Astrocyte (in vitro differentiated cells and primary cell): ENCODE measurements at regions not wholly inside any gene's neighbourhood (a gene's known extent, or its start where the extent isn't known, plus 50 kb on each side); places are given as distances from the start of the nearest gene placed in this dataset.

ENCODE experiments used
- DNase-seq: peaks from one replicate; pipeline ENCODE4 v3.0.0-alpha.2; 2010; ENCODE audit warnings: low read depth
- FAIRE-seq: peaks from 2 replicates; lab custom pipeline; 2011; peaks lifted over from hg19 to GRCh38; lab: Jason Lieb, UNC
- H2AFZ ChIP-seq: 2 replicates; pipeline ENCODE4 v1.6.0; 2012; ENCODE audit warnings: low read depth, low read length, inconsistent platforms
- H3K27ac ChIP-seq: 2 replicates; pipeline ENCODE4 v1.5.1; 2011; ENCODE audit warnings: low read depth, low read length, inconsistent platforms
- H3K27me3 ChIP-seq: 2 replicates; pipeline ENCODE4 v1.6.0; 2011; ENCODE audit warnings: low read length, inconsistent platforms; ENCODE audit not compliant: insufficient read depth
- H3K36me3 ChIP-seq: 2 replicates; pipeline ENCODE4 v1.5.1; 2011; ENCODE audit warnings: low read length, inconsistent platforms; ENCODE audit not compliant: insufficient read depth
- H3K4me1 ChIP-seq: 2 replicates; pipeline ENCODE4 v1.5.1; 2011; ENCODE audit warnings: low read length, inconsistent platforms; ENCODE audit not compliant: insufficient read depth
- H3K4me2 ChIP-seq: 2 replicates; pipeline ENCODE4 v1.6.0; 2012; ENCODE audit warnings: low read length, inconsistent platforms
- H3K4me3 ChIP-seq: 2 replicates; pipeline ENCODE4 v1.5.1; 2011; ENCODE audit warnings: low read depth, mild to moderate bottlenecking, low read length, inconsistent platforms; ENCODE audit not compliant: insufficient read depth
- H3K79me2 ChIP-seq: 2 replicates; pipeline ENCODE4 v1.6.0; 2012; ENCODE audit warnings: mild to moderate bottlenecking, low read length, inconsistent platforms; ENCODE audit not compliant: insufficient read depth
- H3K9ac ChIP-seq: 2 replicates; pipeline ENCODE4 v1.6.0; 2012; ENCODE audit warnings: mild to moderate bottlenecking, low read length, inconsistent platforms
- H3K9me3 ChIP-seq: 2 replicates; pipeline ENCODE4 v1.5.1; 2012; ENCODE audit warnings: low read depth, mild to moderate bottlenecking, low read length, inconsistent platforms; ENCODE audit not compliant: insufficient read depth
- H4K20me1 ChIP-seq: 2 replicates; pipeline ENCODE4 v1.6.0; 2012; ENCODE audit warnings: low read length, inconsistent platforms; ENCODE audit not compliant: insufficient read depth
- H3K27ac Mint-ChIP-seq: one replicate; pipeline ENCODE4 v1.8.0; 2021; ENCODE audit warnings: mild to moderate bottlenecking, mixed read lengths; ENCODE audit not compliant: unreplicated experiment
- H3K27me3 Mint-ChIP-seq: one replicate; pipeline ENCODE4 v1.8.0; 2021; ENCODE audit warnings: low read depth, mixed read lengths; ENCODE audit not compliant: unreplicated experiment
- H3K36me3 Mint-ChIP-seq: one replicate; pipeline ENCODE4 v1.8.0; 2021; ENCODE audit warnings: low read depth, mixed read lengths; ENCODE audit not compliant: unreplicated experiment
- H3K4me1 Mint-ChIP-seq: one replicate; pipeline ENCODE4 v1.8.0; 2021; ENCODE audit warnings: low read depth, mixed read lengths; ENCODE audit not compliant: unreplicated experiment
- H3K4me3 Mint-ChIP-seq: one replicate; pipeline ENCODE4 v1.8.0; 2021; ENCODE audit warnings: mild to moderate bottlenecking, moderate library complexity, mixed read lengths; ENCODE audit not compliant: unreplicated experiment
- H3K9me3 Mint-ChIP-seq: one replicate; pipeline ENCODE4 v1.8.0; 2021; ENCODE audit warnings: mild to moderate bottlenecking, mixed read lengths; ENCODE audit not compliant: unreplicated experiment
- EZH2 ChIP-seq: IDR thresholded peaks from 2 replicates; pipeline ENCODE4 v1.6.1; 2012; ENCODE audit warnings: mild to moderate bottlenecking, low read length, inconsistent platforms; ENCODE audit not compliant: insufficient read depth
- TF ChIP-seq, protein P1 (sequence below): IDR thresholded peaks from 2 replicates; pipeline ENCODE4 v1.5.1; 2011; ENCODE audit warnings: low read depth, mild to moderate bottlenecking, inconsistent platforms, low read length, moderate library complexity; ENCODE audit not compliant: insufficient read depth

DNA sequence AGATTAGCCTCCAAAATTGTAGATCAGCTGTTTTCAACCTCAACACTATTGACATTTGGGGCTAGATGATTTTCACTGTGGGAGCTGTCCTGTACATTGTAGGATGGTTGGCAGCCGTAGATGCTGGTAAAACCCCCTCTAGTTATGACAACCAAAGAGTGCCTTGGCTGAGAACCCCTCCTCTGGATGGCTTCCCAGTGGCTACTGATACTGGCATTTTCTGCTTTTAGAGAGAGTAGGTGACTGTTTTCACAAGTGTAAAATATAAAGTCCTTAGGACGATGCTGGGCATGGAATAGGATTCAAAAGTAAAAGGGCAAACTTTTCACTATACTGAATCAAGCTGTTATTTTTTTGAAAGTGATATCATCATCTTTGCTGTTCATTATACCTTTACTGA lies 1048.8 kb upstream of the EEF2KMT start:
- H3K4me1 ChIP-seq = no peaks in the 10 kb centered on the region
- H3K4me2 ChIP-seq = no peak overlapping the region
- no peak overlapping the region for H2AFZ ChIP-seq
- no peaks in the 10 kb centered on the region for H4K20me1 ChIP-seq
- H3K9ac ChIP-seq = no peak overlapping the region
- H3K79me2 ChIP-seq = no peaks in the 10 kb centered on the region
- H3K27me3 ChIP-seq = no peaks in the 10 kb centered on the region
- H3K9me3 ChIP-seq = no peaks in the 10 kb centered on the region
- TF ChIP-seq, protein P1, sequence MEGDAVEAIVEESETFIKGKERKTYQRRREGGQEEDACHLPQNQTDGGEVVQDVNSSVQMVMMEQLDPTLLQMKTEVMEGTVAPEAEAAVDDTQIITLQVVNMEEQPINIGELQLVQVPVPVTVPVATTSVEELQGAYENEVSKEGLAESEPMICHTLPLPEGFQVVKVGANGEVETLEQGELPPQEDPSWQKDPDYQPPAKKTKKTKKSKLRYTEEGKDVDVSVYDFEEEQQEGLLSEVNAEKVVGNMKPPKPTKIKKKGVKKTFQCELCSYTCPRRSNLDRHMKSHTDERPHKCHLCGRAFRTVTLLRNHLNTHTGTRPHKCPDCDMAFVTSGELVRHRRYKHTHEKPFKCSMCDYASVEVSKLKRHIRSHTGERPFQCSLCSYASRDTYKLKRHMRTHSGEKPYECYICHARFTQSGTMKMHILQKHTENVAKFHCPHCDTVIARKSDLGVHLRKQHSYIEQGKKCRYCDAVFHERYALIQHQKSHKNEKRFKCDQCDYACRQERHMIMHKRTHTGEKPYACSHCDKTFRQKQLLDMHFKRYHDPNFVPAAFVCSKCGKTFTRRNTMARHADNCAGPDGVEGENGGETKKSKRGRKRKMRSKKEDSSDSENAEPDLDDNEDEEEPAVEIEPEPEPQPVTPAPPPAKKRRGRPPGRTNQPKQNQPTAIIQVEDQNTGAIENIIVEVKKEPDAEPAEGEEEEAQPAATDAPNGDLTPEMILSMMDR = no peak
- TF ChIP-seq EZH2 = no peak
- no peak overlapping the region for H3K4me3 ChIP-seq
- DNase-seq (no peak), FAIRE-seq (no peak)
- Mint-ChIP-seq H3K27ac (no peak overlapping the region), H3K27me3 (peaks cover 9% of the 10 kb centered on the region), H3K4me1 (no peaks in the 10 kb centered on the region), H3K4me3 (no peak overlapping the region), H3K36me3 (no peaks in the 10 kb centered on the region), H3K9me3 (peaks cover 6% of the 10 kb centered on the region)
- no peak overlapping the region for H3K27ac ChIP-seq
- no peaks in the 10 kb centered on the region for H3K36me3 ChIP-seq

DNA sequence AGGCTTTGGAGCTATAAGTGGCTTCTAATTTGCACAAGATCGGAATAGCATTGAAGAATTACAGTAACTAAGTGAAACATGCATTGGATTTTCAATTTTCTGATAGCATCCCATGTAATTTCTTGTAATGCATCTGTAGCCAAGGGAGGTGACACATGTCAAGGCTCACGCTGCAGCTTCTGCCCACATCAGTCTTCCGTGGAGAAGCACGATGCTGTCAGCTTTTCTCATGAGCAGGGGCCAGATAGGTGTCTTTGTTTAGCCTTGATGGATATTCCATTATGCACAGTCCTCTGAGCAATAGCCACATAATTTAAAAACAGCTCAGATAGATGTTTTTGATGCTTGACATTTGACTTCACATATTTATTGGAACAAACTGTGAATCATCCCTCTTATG lies 1046.9 kb upstream of the EEF2KMT start:
- Mint-ChIP-seq H3K27ac (no peak overlapping the region), H3K27me3 (peaks cover 9% of the 10 kb centered on the region), H3K9me3 (peaks cover 6% of the 10 kb centered on the region), H3K4me3 (no peak overlapping the region), H3K4me1 (no peaks in the 10 kb centered on the region), H3K36me3 (no peaks in the 10 kb centered on the region)
- Histone ChIP-seq H3K4me1 (no peaks in the 10 kb centered on the region), H3K4me2 (no peak overlapping the region), H2AFZ (no peak overlapping the region), H3K4me3 (no peak overlapping the region), H3K36me3 (no peaks in the 10 kb centered on the region), H3K9me3 (no peaks in the 10 kb centered on the region), H3K27me3 (no peaks in the 10 kb centered on the region), H3K9ac (no peak overlapping the region), H3K79me2 (no peaks in the 10 kb centered on the region), H3K27ac (no peak overlapping the region), H4K20me1 (no peaks in the 10 kb centered on the region)
- DNase-seq (no peak), FAIRE-seq (no peak)
- no peak for TF ChIP-seq EZH2
- TF ChIP-seq, protein P1 = no peak

DNA sequence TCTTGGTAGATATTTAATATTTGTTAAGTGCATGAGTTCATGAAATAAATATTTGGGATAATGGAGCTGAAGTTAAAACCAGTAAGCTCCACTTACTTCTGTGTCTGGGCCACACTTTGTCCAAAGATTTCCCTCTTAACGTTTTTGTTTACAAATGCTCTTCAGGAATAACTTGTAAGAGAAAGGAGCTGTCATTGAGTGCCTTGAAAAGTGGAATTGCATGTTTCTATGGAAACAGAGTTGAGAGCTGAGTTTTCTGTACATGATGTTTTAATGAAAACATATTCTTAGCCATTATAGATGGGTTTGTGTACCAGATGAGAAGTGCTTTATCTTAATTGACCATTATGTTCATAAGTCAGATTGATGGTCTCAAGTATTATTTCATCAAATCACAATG lies 1045.4 kb upstream of the EEF2KMT start:
- no peaks in the 10 kb centered on the region for H3K4me1 Mint-ChIP-seq

More for the DNA sequence above, 1045.4 kb upstream of the EEF2KMT start:
- no peak overlapping the region for H3K9ac ChIP-seq
- H3K27me3 ChIP-seq = no peaks in the 10 kb centered on the region
- TF ChIP-seq, protein P1 = no peak
- TF ChIP-seq EZH2 = no peak
- Mint-ChIP-seq H3K4me3 (no peak overlapping the region), H3K9me3 (peaks cover 6% of the 10 kb centered on the region), H3K27ac (no peak overlapping the region), H3K36me3 (no peaks in the 10 kb centered on the region), H3K27me3 (peaks cover 8% of the 10 kb centered on the region)
- no peak overlapping the region for H3K4me3 ChIP-seq
- no peaks in the 10 kb centered on the region for H3K36me3 ChIP-seq
- no peak overlapping the region for H3K27ac ChIP-seq
- no peak for DNase-seq
- H3K4me1 ChIP-seq = no peaks in the 10 kb centered on the region
- no peak overlapping the region for H3K4me2 ChIP-seq
- no peaks in the 10 kb centered on the region for H3K9me3 ChIP-seq
- H3K79me2 ChIP-seq = no peaks in the 10 kb centered on the region
- H2AFZ ChIP-seq = no peak overlapping the region
- no peaks in the 10 kb centered on the region for H4K20me1 ChIP-seq
- no peak for FAIRE-seq
